GM12865 (cell line): ENCODE measurements at regions not wholly inside any gene's neighbourhood (a gene's known extent, or its start where the extent isn't known, plus 50 kb on each side); places are given as distances from the start of the nearest gene placed in this dataset.

ENCODE experiments used
- DNase-seq: peaks from one replicate; pipeline ENCODE4 v3.0.0; 2010; ENCODE audit warnings: low read depth
- H3K4me3 ChIP-seq: 2 replicates; pipeline ENCODE4 v1.5.1; 2011; ENCODE audit warnings: mild to moderate bottlenecking, low read depth, low read length, control low read depth
- TF ChIP-seq, protein P1 (sequence below): IDR thresholded peaks from 2 replicates; pipeline ENCODE4 v1.5.1; 2011; ENCODE audit warnings: low read length, control low read depth, low read depth, inconsistent platforms; ENCODE audit not compliant: insufficient read depth; ENCODE audit errors: missing control alignments

DNA sequence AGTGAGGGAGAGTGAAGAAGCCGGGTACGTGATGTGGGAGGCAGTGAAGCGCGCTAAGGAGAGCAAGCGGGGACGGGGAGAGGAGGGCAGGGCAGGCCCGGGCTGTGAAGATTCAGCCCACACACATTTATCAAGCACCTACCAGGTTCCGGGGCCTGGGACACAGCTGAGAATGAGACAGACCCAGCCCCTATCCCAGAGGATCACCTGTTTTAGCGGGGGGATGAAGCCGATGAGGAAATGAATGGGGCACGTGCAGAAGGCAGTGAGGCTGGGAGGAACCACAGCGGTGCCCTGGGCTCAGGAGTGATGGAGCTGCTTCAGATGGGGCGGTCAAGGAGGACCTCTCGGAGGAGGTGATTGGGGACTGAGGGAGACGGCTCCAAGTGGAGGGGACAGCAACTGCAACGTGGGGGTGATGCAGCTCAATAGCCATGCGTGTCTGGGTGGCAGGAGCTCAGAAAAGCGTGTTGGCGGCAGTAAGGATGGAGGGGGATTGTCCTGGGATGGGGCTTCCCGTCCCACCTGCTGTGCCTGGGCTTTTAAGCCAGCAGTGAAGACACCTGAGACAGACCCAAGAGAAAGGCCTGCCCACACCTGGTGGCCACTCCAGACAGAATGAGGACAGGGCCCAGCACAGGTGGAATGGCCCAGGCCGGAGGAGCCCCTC, 77.5 kb upstream of the UNC5A start:
- TF ChIP-seq, protein P1, sequence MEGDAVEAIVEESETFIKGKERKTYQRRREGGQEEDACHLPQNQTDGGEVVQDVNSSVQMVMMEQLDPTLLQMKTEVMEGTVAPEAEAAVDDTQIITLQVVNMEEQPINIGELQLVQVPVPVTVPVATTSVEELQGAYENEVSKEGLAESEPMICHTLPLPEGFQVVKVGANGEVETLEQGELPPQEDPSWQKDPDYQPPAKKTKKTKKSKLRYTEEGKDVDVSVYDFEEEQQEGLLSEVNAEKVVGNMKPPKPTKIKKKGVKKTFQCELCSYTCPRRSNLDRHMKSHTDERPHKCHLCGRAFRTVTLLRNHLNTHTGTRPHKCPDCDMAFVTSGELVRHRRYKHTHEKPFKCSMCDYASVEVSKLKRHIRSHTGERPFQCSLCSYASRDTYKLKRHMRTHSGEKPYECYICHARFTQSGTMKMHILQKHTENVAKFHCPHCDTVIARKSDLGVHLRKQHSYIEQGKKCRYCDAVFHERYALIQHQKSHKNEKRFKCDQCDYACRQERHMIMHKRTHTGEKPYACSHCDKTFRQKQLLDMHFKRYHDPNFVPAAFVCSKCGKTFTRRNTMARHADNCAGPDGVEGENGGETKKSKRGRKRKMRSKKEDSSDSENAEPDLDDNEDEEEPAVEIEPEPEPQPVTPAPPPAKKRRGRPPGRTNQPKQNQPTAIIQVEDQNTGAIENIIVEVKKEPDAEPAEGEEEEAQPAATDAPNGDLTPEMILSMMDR, result no peak
- DNase-seq, result no peak
- H3K4me3 ChIP-seq, result no peak overlapping the region

DNA sequence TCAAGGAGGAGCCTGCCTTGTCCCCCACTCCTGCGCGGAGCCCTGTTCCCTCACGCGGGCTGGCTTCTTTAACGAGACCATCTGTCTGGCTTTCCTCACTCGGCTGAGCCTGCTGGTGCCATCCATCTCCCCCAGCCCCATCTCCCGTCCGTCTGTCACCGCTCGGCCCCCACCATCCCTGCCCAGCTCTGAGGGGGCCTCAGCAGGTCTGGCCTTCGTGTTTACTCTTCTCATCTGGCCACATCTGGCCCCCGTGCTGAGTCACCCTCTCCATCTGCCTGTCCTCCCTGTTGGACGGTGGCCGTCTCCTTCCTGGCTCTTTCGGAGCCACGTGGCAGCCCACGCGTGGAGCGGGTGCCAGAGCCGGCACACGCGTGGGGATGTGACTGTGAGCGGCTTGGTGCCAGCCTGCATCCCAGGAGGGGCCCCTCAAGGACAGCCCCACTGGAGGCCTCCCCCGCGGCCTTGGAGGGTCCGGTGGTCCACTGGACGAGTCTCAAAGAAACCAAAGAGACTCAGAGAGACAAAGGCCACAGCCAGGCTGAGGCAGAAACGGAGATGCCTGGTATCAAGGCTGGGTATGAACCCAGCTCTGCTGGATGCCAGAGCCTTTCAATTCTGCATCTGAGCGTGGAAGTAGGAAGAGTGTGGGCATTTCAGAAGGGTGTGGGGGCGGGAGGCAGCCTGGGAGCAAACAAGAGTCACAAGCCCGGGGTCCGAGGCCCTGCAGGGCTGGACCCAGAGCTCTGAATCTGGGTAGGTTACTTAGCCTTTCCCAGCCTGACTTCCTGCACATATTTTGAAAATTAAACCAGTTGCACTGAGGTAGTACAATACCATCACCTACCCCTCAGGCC, 76.7 kb upstream of the UNC5A start:
- DNase-seq, result no peak
- no peak overlapping the region for H3K4me3 ChIP-seq
- TF ChIP-seq, protein P1, result no peak

DNA sequence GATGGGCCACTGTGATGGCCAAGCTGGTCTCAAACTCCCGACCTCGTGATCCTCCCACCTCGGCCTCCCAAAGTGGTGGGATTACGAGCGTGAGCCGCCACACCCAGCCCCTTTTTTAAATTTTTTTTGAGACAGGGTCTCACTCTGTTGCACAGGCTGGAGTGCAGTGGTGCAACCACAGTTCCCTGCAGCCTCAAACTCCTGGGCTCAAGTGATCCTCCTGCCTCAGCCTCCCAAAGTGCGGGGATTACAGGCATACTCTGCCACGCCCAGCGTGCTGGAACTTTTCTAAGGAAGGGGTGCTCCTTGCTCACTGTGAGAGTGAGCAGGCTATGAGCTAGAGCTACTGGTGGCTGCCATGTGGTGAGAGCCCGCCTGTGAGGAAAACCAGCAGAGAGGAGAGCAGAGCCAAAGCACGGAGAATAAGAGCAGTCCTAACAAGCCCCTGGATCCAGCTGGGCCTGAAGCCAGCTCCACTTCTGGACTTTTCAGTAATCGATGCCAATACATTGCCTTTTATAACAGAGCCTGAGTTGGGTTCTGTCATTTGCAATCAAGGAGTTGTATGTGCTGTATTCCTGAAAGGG, 75.5 kb upstream of the UNC5A start:
- DNase-seq, result no peak

DNA sequence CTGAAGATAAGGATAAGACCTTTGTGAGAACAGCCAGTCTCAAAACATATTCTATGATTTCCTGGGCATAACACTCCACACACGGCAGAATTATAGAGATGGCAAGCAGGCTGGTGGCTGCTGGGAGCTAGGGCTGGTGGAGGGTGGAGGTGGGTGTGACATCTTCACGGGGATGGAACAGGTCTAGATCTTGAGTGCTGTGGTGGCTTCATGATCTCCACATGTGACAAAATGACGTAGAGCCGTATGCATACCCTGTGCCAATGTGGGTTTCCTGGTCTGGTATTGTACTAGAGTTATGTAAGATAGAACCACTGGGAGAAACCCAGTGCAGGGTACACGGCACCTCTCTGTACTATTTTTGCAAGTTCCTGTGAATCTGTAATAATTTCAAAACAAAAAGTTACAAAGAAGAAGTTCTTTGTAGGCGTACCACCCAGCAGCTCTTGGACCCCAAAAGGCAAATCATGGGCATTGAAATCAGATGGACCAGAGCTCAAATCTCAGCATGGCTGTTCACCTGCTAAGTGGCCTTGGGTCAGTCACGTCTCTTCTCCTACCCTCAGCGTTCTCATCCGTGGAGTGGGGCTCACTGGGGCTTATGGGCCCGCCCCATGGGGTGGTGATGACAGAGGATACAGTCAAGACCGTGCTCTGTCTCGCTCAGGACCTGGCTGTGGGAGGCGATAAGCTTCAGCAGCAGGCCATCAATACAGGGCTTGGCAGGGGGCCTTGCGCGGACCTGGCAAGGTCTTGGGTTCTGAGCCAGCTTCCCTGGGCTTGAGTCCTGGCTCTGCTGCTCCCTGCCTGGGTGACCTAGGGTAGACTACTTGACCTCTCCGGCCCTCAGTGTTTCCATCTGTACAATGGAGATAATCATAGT, 74.7 kb upstream of the UNC5A start:
- DNase-seq, result no peak
- H3K4me3 ChIP-seq, result no peak overlapping the region
- TF ChIP-seq, protein P1, result no peak

More for the DNA sequence above, 75.5 kb upstream of the UNC5A start:
- no peak overlapping the region for H3K4me3 ChIP-seq
- TF ChIP-seq, protein P1, result no peak

DNA sequence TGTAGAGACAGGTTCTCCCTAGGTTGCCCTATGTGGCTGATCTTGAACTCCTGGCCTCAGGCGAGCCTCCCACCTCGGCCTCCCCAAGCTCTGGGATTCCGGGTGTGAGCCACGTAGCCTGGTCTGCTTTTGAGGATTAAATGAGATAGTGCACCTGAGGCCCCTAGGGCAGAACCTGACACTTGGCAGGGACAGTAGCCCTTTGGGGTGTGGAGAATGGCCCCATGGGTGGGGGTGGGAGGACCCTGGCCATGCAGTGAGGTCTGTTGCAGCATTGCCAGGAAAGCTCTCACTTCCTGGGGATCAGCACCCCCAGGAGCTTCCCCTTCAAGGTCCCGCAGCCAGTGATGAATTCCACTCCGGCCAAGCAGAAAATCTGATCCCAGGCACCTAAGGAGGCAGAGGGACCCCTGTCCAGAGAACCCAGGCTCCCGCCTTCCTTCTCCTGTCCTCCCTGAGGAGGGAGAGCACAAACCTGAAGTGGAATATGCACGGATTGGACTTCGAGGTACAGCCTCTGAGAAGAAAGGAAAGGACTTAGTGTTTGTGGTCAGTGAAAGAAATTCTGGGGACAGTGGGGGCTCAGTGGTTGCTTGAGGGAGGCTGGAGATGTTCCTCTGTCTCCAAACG, 73.9 kb upstream of the UNC5A start:
- TF ChIP-seq, protein P1, result no peak
- no peak overlapping the region for H3K4me3 ChIP-seq
- no peak for DNase-seq
